ENCODE measurements at regions not wholly inside any gene's neighbourhood (a gene's known extent, or its start where the extent isn't known, plus 50 kb on each side); places are given as distances from the start of the nearest gene placed in this dataset.
"Not testable (repeated sequence)": the region's sequence is repeated elsewhere in the genome, so short reads cannot be mapped to it uniquely, and the experiment has no call there.

DNA sequence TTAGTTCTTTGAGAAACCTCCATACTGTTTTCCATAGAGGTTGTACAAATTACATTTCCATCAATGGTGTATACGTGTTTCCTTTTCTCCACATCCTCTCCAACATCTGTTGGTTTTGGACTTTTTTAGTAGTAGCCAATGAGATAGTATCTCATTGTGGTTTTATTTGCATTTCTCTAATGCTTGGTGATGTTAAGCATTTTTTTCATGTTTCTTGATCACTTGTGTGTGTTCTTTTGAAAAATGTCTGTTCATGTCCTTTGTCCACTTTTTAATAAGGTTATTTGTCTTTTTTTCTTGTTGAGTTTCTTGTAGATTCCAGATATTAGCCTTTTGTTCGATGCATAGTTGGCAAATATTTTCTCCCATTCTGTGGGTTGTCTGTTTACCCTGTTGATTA, 392.3 kb upstream of the ZEB2 start:
- H3K4me3 ChIP-seq (replicated peaks; ENCODE audit: low read depth, low read length) = no peak overlapping the region
- TF ChIP-seq, protein P1, sequence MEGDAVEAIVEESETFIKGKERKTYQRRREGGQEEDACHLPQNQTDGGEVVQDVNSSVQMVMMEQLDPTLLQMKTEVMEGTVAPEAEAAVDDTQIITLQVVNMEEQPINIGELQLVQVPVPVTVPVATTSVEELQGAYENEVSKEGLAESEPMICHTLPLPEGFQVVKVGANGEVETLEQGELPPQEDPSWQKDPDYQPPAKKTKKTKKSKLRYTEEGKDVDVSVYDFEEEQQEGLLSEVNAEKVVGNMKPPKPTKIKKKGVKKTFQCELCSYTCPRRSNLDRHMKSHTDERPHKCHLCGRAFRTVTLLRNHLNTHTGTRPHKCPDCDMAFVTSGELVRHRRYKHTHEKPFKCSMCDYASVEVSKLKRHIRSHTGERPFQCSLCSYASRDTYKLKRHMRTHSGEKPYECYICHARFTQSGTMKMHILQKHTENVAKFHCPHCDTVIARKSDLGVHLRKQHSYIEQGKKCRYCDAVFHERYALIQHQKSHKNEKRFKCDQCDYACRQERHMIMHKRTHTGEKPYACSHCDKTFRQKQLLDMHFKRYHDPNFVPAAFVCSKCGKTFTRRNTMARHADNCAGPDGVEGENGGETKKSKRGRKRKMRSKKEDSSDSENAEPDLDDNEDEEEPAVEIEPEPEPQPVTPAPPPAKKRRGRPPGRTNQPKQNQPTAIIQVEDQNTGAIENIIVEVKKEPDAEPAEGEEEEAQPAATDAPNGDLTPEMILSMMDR (IDR thresholded peaks at IDR 0.05; ENCODE audit: low read depth, low read length, missing control alignments) = no peak
- DNase-seq (ENCODE audit: extremely low read depth, low read depth) = no peak

DNA sequence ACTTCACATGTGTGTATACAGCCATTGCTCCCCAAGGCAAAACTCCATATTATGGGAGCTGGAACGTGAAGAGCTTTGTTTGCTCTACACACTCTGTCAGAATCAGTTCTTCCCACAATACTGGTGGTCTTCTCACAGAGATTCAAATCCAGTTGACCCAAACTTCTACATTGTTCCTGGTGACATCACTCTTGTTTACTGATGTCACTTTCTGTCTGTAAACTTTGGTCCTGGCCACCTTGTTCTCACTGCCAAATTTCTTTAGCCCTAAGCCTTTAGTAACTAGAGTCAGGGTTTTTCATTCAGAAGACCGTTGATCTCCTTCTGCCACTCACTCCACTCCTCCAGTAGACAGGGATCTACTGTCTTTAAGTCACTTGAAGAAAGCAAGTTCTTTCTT, 386.0 kb upstream of the ZEB2 start:
- DNase-seq (ENCODE audit: extremely low read depth, low read depth) = no peak
- no peak overlapping the region for H3K4me3 ChIP-seq (replicated peaks; ENCODE audit: low read depth, low read length)
- TF ChIP-seq, protein P1 (IDR thresholded peaks at IDR 0.05; ENCODE audit: low read depth, low read length, missing control alignments) = no peak

DNA sequence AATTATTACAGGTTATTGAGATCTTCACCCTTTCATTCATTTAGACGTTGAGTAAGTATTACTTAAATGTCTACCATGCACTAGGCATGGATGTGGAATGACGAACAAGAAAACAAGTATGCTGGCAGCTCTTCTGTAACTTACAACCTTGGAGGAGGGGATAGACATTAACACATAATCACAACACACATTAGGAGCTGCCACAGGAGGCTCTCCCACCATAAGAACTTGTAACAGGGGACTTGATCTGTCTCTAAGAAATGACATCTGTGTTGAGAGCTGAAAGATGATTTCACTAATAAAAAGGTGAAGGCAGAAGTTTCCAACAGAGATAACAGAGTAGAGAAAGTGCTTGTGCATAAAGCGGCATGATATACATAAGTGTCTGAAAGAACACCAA, 384.7 kb upstream of the ZEB2 start:
- DNase-seq (ENCODE audit: extremely low read depth, low read depth) = no peak
- H3K4me3 ChIP-seq (replicated peaks; ENCODE audit: low read depth, low read length) = no peak overlapping the region
- TF ChIP-seq, protein P1 (IDR thresholded peaks at IDR 0.05; ENCODE audit: low read depth, low read length, missing control alignments) = no peak

DNA sequence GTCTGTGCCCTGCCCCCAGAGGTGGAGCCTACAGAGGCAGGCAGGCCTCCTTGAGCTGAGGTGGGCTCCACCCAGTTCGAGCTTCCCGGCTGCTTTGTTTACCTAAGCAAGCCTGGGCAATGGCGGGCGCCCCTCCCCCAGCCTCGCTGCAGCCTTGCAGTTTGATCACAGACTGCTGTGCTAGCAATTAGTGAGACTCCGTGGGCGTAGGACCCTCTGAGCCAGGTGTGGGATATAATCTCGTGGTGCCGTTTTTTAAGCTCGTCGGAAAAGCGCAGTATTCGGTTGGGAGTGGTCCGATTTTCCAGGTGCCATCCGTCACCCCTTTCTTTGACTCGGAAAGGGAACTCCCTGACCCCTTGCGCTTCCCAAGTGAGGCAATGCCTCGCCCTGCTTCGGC, 383.1 kb upstream of the ZEB2 start:
- H3K4me3 ChIP-seq (replicated peaks; ENCODE audit: low read depth, low read length); DNase-seq (ENCODE audit: extremely low read depth, low read depth): not testable (repeated sequence)

DNA sequence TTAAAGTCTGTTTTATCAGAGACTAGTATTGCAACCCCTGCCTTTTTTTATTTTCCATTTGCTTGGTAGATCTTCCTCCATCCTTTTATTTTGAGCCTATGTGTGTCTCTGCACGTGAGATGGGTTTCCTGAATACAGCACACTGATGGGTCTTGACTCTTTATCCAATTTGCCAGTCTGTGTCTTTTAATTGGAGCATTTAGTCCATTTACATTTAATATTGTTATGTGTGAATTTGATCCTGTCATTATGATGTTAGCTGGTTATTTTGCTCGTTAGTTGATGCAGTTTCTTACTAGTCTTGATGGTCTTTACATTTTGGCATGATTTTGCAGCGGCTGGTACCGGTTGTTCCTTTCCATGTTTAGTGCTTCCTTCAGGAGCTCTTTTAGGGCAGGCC, 381.5 kb upstream of the ZEB2 start:
- DNase-seq (ENCODE audit: extremely low read depth, low read depth); H3K4me3 ChIP-seq (replicated peaks; ENCODE audit: low read depth, low read length): not testable (repeated sequence)

DNA sequence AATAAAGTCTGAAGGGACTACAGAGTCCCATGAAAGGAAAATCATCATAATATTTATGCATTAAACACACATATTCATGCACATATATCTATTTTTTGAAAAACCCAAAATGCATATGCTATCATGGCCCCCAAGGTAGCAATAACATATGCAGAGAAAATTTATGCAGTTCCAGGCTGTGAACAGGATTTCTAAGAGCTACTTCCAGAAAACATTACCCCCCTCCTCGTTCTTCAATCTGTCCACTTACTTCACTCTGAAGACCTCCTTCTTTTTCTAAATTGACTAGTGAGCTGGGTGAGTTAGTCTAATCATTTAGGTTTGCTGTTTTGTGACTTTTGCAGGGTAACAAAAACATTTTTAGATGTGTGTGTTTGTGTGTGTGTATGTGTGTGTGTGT, 376.4 kb upstream of the ZEB2 start:
- TF ChIP-seq, protein P1 (IDR thresholded peaks at IDR 0.05; ENCODE audit: low read depth, low read length, missing control alignments) = no peak
- no peak overlapping the region for H3K4me3 ChIP-seq (replicated peaks; ENCODE audit: low read depth, low read length)
- no peak for DNase-seq (ENCODE audit: extremely low read depth, low read depth)

DNA sequence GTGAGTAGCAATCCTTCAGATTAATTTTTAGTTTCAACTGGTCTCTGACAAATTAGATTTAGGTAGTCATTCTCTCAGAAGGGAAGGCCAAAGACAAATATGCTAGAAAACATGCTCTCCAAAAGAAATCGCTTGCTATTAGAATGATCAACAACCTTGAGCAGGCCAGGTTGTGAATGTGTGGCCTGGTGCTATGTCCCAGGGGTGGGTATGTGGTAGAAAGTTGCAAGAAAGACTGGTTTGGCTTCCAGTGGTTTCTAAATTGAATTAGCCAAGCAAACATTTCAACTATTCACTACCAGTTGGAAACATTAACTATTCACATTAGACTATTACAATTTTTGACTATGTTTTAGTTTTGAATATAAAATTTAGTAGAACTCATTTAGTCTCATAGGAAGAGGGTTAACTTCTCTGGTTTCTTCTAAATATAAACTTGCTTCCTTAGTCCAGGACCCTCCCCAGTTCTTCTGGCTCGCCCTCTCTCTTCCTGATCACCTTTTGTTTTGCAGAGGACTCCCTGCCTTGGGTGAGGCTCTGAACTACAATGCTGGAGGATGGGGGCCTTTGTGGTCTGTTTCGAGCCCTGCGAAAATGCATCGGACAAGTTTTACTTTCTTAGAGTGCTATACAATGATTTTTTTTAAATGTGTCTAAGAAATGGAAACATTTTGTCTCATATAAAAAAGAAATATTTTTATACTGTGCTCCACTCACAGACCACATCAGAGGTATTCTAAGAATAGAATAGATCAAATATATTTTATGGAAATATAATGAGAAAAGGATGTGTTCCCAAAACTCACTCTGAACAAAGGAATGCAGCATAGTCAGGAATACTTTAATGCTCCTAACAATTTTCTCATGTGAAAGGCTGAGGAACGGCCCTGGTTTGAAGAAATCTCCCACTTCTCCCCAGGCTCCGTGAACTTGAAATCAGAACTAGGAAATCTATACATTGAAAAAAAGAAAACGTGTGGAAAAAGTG, 375.0 kb upstream of the ZEB2 start:
- TF ChIP-seq, protein P1 (IDR thresholded peaks at IDR 0.05; ENCODE audit: low read depth, low read length, missing control alignments) = no peak
- H3K4me3 ChIP-seq (replicated peaks; ENCODE audit: low read depth, low read length) = no peak overlapping the region
- DNase-seq (ENCODE audit: extremely low read depth, low read depth) = no peak

DNA sequence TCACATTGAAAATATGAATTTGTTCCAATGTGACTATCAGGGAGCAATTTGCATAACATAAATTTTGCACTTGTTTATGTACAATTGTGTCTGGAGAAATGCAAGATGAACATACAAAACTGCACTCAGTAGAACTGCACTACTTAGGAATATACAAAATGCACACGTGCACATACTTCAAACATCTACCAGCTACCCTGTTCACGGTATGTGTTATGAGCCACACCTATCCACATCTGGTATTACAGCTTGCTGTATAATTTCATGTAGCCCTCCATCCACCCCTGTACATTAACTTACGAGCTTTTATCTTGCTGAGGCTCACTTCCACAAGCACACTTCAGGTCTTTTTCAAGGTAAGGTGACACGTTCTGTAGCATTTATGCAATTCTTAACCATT, 373.5 kb upstream of the ZEB2 start:
- no peak for DNase-seq (ENCODE audit: extremely low read depth, low read depth)
- TF ChIP-seq, protein P1 (IDR thresholded peaks at IDR 0.05; ENCODE audit: low read depth, low read length, missing control alignments) = no peak

More for the DNA sequence above, 373.5 kb upstream of the ZEB2 start:
- no peak overlapping the region for H3K4me3 ChIP-seq (replicated peaks; ENCODE audit: low read depth, low read length)

Measured in HFF-Myc (cell line).